ENCODE measurements at regions not wholly inside any gene's neighbourhood (a gene's known extent, or its start where the extent isn't known, plus 50 kb on each side); places are given as distances from the start of the nearest gene placed in this dataset.

- no peak for DNase-seq
Observed at GRCh38 chr22:48651036-48651890, 1176.4 kb downstream of the BRD1 start.

GRCh38 chr22:48650323-48651035 lies 1177.2 kb downstream of the BRD1 start:
- no peak for DNase-seq

- DNase-seq: no peak
Observed at GRCh38 chr22:48649466-48649865, 1178.2 kb downstream of the BRD1 start.

GRCh38 chr22:48649031-48649430 lies 1178.6 kb downstream of the BRD1 start:
- DNase-seq: no peak

GRCh38 chr22:48647606-48648515 lies 1179.8 kb downstream of the BRD1 start:
- no peak for DNase-seq

- DNase-seq: no peak
Observed at GRCh38 chr22:48647051-48647450, 1180.6 kb downstream of the BRD1 start.

- no peak for DNase-seq
Observed at GRCh38 chr22:48646216-48646925, 1181.3 kb downstream of the BRD1 start.

GRCh38 chr22:48645766-48646165 lies 1181.9 kb downstream of the BRD1 start:
- no peak for DNase-seq

- DNase-seq: no peak
Observed at GRCh38 chr22:48644997-48645396, 1182.7 kb downstream of the BRD1 start.

GRCh38 chr22:48644108-48644507 lies 1183.6 kb downstream of the BRD1 start:
- no peak for DNase-seq

- no peak for DNase-seq
Observed at GRCh38 chr22:48643066-48643731, 1184.5 kb downstream of the BRD1 start.

GRCh38 chr22:48642550-48642949 lies 1185.1 kb downstream of the BRD1 start:
- DNase-seq: no peak

GRCh38 chr22:48641906-48642475 lies 1185.7 kb downstream of the BRD1 start:
- no peak for DNase-seq

- no peak for DNase-seq
Observed at GRCh38 chr22:48640890-48641841, 1186.5 kb downstream of the BRD1 start.

GRCh38 chr22:48639896-48640748 lies 1187.6 kb downstream of the BRD1 start:
- no peak for DNase-seq

- no peak for DNase-seq
Observed at GRCh38 chr22:48639021-48639795, 1188.5 kb downstream of the BRD1 start.

GRCh38 chr22:48637231-48637630 lies 1190.4 kb downstream of the BRD1 start:
- DNase-seq: no peak

- no peak for DNase-seq
Observed at GRCh38 chr22:48636746-48637145, 1190.9 kb downstream of the BRD1 start.

Measured in skin of body (tissue), 1 donor.